Panc1 (cell line): ENCODE measurements at regions not wholly inside any gene's neighbourhood (a gene's known extent, or its start where the extent isn't known, plus 50 kb on each side); places are given as distances from the start of the nearest gene placed in this dataset.

Experiments
- ATAC-seq: fragments of 200-7000 bp; cut with Tn5 transposase; 2 replicates; pipeline ENCODE4 v1.9.1; 2020; ENCODE audit warnings: mild to moderate bottlenecking, moderate library complexity
- BruUV-seq: library from RNA; stranded (reverse); fragments of 400-500 nt; replicated peaks from 2 replicates; lab custom pipeline; 2021; lab: Mats Ljungman, UMichigan
- CTCF ChIA-PET: fragments of 300-600 bp; sonication (Branson Sonifier 250); formaldehyde crosslinking; loops from one replicate; lab custom pipeline; 2022; ENCODE audit warnings: antibody characterized with exemption; lab: Charles Lee
- POLR2A ChIA-PET: fragments of 300-600 bp; sonication (Branson Sonifier 250); formaldehyde crosslinking; loops from one replicate; lab custom pipeline; 2022; ENCODE audit warnings: antibody characterized with exemption; lab: Charles Lee
- DNase-seq: peaks from one replicate; pipeline ENCODE4 v3.0.0-alpha.2; 2010; ENCODE audit warnings: low read depth, low spot score
- H3K27ac ChIP-seq: 2 replicates; pipeline ENCODE4 v1.5.1; 2011; ENCODE audit warnings: mild to moderate bottlenecking, low read length, inconsistent platforms
- H3K27me3 ChIP-seq: fragments of 200-500 bp; sonication (Bioruptor generic); 2 replicates; pipeline ENCODE4 v1.6.0; 2014; ENCODE audit warnings: low read length, inconsistent platforms; ENCODE audit not compliant: control insufficient read depth, insufficient read depth
- H3K36me3 ChIP-seq: fragments of 200-500 bp; sonication (Bioruptor generic); 2 replicates; pipeline ENCODE4 v1.5.1; 2014; ENCODE audit warnings: inconsistent platforms, mild to moderate bottlenecking, low read length, moderate library complexity; ENCODE audit not compliant: control insufficient read depth, insufficient read depth
- H3K4me1 ChIP-seq: 2 replicates; pipeline ENCODE4 v1.5.1; 2011; ENCODE audit warnings: inconsistent platforms, mild to moderate bottlenecking, low read length, moderate library complexity; ENCODE audit not compliant: control insufficient read depth, insufficient read depth
- H3K4me3 ChIP-seq, 2 experiments: 2 replicates each; pipeline ENCODE4 v1.5.1; 2011 to 2012; ENCODE audit warnings: low read depth in 2 of 2, low read length in 2 of 2, mild to moderate bottlenecking in 2 of 2, inconsistent platforms in 1 of 2, moderate library complexity in 1 of 2
- H3K9me3 ChIP-seq: fragments of 200-500 bp; sonication (Bioruptor generic); 2 replicates; pipeline ENCODE4 v1.5.1; 2014; ENCODE audit warnings: low read depth, mild to moderate bottlenecking, inconsistent platforms, low read length, moderate library complexity; ENCODE audit not compliant: control insufficient read depth, insufficient read depth
- POLR2AphosphoS5 ChIP-seq: IDR thresholded peaks from 2 replicates; pipeline ENCODE4 v1.6.1; 2012; ENCODE audit warnings: mild to moderate bottlenecking, low read depth, low read length, moderate library complexity
- REST ChIP-seq, 2 experiments: IDR thresholded peaks; 2 replicates each; pipeline ENCODE4 v1.6.1; 2011 to 2012; ENCODE audit warnings: low read depth in 2 of 2, control low read depth in 1 of 2, low read length in 1 of 2, mild to moderate bottlenecking in 1 of 2, moderate library complexity in 1 of 2; ENCODE audit not compliant: insufficient read depth in 1 of 2
- SIN3A ChIP-seq: IDR thresholded peaks from 2 replicates; pipeline ENCODE4 v1.6.1; 2012; ENCODE audit warnings: low read depth, mild to moderate bottlenecking, low read length, moderate library complexity, borderline replicate concordance; ENCODE audit not compliant: insufficient read depth
- TCF7L2 ChIP-seq: IDR thresholded peaks from 2 replicates; pipeline ENCODE4 v1.6.1; 2011; ENCODE audit warnings: mild to moderate bottlenecking, low read depth, low read length, inconsistent platforms
- in situ Hi-C: cut with HindIII; loops from 2 replicates; pipeline ENCODE4 v1.10.0; 2016; ENCODE audit warnings: low sequenced_read_pairs, low pct_unique_long_range_greater_than_20kb
- intact Hi-C: fragments of 100-400 bp; cut with micrococcal nuclease; formaldehyde crosslinking; loops from one replicate; pipeline ENCODE4 v1.10.0; 2022; ENCODE audit not compliant: unreplicated experiment
- TF ChIP-seq, protein P1 (sequence below): fragments of 450-650 bp; IDR thresholded peaks from 2 replicates; pipeline ENCODE4 v1.5.1; 2017; ENCODE audit warnings: mild to moderate bottlenecking

DNA sequence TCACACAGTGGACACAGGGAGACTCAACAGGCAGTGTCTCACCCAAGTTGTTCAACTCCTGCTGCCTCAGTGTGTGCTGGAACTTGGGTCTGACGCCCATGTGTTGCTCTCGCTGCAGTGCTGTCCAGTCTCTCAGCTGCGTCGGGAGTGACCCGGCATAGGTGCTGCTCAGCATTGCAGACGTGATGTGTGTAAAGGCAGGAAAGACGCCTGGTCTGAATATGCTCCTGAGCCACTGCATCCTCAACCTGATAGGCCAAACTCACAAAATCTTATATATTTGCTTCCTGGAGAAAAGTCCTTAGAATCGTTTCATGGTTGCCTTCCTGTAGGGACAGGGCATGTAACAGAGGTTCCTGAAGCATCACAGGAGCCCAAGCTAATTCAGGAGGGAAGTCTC is 152.9 kb downstream of the INSIG2 start:
- no peaks in the 10 kb centered on the region for H3K27me3 ChIP-seq
- H3K27ac ChIP-seq, result no peak overlapping the region
- ATAC-seq, result no peak
- no TSS peak for BruUV-seq
- no peaks in the 10 kb centered on the region for H3K4me1 ChIP-seq
- ChIA-PET POLR2A (no interaction called here), CTCF (no interaction called here)
- no peak overlapping the region for H3K4me3 ChIP-seq
- in situ Hi-C loops, result no loop called here
- intact Hi-C loops, result no loop called here
- no peaks in the 10 kb centered on the region for H3K36me3 ChIP-seq
- DNase-seq, result no peak
- H3K9me3 ChIP-seq, result no peaks in the 10 kb centered on the region
- TF ChIP-seq SIN3A, result no peak
- TF ChIP-seq REST (IDR thresholded peaks at IDR 0.05; ENCODE audit: insufficient read depth in 1 of 2, low read depth in 2 of 2, low read length in 1 of 2), result no peak
- TF ChIP-seq POLR2AphosphoS5, result no peak
- TF ChIP-seq, protein P1, sequence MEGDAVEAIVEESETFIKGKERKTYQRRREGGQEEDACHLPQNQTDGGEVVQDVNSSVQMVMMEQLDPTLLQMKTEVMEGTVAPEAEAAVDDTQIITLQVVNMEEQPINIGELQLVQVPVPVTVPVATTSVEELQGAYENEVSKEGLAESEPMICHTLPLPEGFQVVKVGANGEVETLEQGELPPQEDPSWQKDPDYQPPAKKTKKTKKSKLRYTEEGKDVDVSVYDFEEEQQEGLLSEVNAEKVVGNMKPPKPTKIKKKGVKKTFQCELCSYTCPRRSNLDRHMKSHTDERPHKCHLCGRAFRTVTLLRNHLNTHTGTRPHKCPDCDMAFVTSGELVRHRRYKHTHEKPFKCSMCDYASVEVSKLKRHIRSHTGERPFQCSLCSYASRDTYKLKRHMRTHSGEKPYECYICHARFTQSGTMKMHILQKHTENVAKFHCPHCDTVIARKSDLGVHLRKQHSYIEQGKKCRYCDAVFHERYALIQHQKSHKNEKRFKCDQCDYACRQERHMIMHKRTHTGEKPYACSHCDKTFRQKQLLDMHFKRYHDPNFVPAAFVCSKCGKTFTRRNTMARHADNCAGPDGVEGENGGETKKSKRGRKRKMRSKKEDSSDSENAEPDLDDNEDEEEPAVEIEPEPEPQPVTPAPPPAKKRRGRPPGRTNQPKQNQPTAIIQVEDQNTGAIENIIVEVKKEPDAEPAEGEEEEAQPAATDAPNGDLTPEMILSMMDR, result no peak
- TF ChIP-seq TCF7L2, result no peak

DNA sequence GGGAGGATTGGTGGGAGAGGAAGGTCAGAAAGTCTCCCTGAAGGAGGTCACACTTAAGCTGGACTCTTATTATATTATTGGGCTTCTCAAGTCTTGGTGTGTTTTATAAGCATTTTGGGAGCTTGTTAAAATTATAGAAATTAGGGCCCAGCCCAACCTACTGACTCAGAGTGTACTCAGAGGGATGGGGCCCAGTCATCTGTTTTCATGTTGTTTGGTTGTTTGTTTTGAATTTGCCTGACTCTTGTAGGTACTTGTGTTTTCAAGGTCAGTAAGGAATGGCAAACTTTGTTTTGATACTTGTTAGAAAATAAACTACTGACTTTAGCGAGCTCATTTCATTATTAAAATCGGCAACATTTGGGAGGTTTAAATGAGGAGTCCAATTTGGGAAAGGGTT is 152.0 kb downstream of the INSIG2 start:
- Histone ChIP-seq H3K36me3 (no peaks in the 10 kb centered on the region), H3K27me3 (no peaks in the 10 kb centered on the region), H3K9me3 (no peaks in the 10 kb centered on the region), H3K4me1 (no peaks in the 10 kb centered on the region), H3K4me3 (no peak overlapping the region), H3K27ac (no peak overlapping the region)
- in situ Hi-C loops, result no loop called here
- TF ChIP-seq, protein P1, result no peak
- TF ChIP-seq TCF7L2, result no peak
- TF ChIP-seq REST (IDR thresholded peaks at IDR 0.05; ENCODE audit: insufficient read depth in 1 of 2, low read depth in 2 of 2, low read length in 1 of 2), result no peak
- TF ChIP-seq SIN3A, result no peak
- no peak for TF ChIP-seq POLR2AphosphoS5
- DNase-seq (no peak), ATAC-seq (no peak)
- ChIA-PET CTCF (no interaction called here), POLR2A (no interaction called here)
- intact Hi-C loops, result no loop called here
- no TSS peak for BruUV-seq
